Inflammatory macrophage treated with lipopolysaccharide for 1 hour (primary cell): ENCODE measurements at regions not wholly inside any gene's neighbourhood (a gene's known extent, or its start where the extent isn't known, plus 50 kb on each side); places are given as distances from the start of the nearest gene placed in this dataset.
A peak's percentile ranks its signal among the peaks of the same experiment; 100 is the strongest.

ENCODE experiments used
- DNase-seq, 2 donors: peaks; one replicate each; pipeline ENCODE4 v3.0.0-alpha.2; 2020 to 2022

DNA sequence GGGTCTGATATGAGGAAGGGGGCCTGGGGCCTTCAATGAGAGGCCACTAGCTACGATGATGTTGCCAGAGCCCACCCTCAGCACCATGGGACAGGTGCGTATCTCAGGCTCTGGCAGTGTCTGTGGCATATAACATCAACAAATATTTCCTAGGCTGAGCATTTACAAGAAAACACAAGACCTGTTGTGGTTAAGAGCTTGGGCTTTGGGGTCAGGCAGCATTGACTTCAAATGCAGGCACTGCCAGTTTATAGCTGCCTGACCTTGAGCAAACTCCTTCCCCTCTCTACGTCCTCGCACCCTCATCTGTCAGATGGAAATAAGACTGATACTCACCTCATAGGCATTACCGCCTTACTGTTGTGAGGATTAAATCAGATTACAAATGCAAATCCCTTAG, 156.0 kb downstream of the KATNAL1 start:
- DNase-seq: no peak

DNA sequence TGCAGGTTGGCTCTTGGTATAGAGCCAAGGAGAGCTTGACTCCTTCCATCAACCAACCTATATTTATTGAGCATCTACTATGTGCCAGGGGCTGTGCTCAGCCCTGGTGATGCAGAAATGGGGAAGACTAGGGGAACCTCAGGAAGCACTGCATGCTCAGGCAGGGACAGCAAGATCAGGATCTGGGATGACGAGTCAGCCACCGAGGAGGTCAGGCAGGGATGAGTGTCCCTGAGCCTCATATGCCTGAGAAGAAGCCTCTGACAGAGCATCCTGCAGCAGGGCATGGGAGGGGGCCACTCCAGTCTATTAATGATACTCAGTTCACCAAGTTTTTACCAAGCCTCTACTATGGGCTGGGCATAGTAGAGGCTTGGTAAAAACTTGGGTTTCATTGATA, 158.1 kb downstream of the KATNAL1 start:
- DNase-seq: no peak

DNA sequence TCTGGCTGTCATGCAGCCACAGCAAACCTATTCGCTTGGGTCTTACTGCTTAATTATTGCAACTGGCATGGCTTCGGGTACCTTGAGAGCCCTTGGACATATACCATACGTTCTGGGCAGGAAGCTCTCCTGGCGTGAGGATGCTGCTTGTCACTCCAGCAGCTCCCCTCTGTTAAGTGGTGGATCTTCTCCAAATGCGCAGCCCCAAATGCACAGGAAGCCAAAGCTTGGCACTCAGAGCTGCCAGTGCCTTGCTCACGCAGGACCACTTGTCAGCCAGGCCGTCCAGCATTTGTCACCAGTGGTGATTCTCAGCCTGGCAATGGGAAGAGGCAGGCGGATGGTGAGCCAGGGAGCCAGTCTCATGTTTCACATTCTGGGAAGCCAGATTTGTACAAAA, 158.6 kb downstream of the KATNAL1 start:
- DNase-seq: no peak

DNA sequence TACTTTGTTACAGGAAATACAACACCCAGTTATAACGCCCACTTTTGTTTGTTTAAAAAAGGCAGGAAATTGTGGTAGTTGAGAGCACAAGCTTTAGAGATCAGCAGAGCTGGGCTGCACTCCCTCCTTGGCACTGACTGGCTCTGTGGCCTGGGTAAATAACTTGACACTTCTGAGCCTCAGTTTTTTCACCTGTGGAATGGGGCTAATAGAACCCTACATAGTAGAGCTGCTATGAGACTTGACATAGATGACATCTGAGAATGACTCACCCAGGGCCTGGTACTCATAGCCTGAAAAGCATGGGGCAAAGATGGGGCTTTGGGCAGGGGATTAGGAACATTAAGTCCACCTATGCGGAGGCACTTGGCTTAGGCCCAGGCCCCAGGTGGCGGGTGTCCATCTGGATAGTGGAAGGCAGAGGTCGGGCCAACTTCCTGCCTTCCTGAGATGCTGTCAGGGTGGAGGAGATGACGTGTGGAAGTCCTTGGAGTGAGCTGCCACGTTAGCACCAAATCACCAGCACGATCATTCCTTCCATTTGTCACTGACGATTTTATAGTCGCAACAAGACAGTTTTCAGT, 159.1 kb downstream of the KATNAL1 start:
- no peak for DNase-seq

DNA sequence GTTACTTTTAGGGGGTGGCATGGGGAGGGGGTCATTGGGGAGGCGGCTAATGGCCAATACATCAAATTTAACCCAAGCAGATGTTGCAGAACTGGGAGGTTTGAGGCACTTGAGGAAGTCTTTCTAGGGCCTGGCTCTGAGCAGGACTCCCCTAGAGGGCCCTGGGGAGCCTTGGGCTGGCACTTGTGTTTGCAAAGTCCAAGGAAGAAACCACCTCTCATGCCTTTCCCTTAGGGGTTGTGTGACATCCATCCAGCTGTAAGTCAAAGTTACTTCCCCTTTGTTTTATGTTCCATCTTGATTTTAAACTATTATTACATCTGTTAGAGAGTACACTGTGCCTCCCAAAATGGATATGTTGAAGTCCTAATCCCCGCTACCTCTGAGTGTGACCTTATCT, 159.9 kb downstream of the KATNAL1 start:
- DNase-seq: no peak

DNA sequence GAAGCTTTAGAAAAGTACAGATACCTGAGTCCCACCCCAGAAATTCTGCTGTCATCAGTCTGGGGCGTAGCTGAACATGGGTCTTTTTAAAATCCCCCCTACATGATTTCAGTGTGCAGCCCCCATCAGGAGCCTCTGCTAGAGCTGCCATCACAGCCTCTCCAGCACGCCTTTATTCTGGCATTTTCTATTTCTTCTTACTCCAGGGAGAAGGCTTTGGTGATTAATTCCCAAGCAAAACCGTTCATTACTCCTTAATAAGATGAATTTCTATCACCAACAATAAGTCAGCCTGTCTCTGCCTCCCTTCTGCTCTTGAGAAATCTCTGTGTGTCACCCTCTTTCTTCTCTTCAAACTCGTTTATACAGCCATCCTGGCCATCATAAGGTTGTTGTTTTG, 160.3 kb downstream of the KATNAL1 start:
- no peak for DNase-seq

DNA sequence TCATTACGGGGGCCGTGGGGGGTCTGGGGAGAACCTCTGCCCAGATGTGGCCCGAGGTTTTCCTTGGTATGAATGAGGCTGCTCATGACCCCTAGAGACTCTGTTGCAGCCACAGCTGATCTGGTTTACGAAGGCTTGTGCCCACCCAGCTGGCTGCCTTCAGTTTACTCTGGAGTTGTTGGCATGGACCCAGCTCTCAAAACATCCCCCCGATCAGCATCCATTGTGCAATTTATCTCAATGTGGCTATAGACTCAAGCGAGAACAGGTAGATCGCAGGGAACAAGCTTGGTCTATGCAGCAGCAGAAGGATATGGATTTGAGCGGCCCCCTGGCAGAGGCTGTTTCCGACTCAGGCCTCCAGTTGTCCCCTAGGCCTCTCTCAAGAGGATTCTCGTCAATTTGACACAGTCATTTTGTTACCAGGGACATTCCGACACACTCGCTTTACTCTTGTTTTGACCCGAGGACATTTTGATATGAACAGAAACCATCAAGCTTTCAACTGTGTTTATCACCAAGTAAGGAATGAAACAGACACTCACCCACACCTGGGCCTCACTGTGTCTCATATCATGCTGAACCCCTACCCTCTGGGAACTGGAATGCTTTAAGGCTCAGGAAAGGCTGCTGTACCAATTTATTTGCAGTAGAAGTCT, 161.5 kb downstream of the KATNAL1 start:
- DNase-seq: no peak

DNA sequence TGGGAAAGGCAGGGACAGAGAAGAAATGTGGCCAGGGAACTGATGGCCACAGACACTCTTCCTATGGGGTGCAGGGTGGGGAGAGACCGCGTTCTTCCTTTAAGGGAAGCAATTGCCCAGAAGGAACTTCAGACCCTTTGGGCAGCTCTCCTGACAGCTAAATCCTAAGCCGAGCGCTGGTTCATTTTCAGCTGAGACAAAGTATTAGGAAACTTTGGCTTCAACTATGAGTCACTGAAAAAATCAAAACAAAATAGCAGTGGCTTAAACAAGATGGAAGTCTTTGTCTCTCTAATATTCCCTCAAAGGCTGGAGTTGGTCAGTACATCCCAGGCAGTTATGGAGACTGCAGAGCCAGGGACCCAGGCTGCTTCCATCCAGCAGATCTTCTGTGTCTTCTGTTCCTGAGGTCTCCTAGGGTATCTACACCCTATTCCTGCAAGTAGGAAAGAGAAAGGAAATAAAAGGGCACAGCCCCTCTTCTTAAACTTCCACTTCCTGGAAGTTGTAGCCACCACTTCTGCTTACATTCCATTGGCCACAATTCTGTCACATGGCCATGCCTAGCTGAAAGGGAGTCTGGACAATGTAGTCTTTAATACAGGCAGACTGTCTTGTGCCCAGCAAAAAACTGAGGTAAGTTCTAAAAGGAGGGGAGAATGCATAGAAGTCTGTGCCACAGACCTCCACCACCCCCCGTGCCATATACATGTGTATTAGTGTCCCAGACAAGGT, 163.5 kb downstream of the KATNAL1 start:
- no peak for DNase-seq

DNA sequence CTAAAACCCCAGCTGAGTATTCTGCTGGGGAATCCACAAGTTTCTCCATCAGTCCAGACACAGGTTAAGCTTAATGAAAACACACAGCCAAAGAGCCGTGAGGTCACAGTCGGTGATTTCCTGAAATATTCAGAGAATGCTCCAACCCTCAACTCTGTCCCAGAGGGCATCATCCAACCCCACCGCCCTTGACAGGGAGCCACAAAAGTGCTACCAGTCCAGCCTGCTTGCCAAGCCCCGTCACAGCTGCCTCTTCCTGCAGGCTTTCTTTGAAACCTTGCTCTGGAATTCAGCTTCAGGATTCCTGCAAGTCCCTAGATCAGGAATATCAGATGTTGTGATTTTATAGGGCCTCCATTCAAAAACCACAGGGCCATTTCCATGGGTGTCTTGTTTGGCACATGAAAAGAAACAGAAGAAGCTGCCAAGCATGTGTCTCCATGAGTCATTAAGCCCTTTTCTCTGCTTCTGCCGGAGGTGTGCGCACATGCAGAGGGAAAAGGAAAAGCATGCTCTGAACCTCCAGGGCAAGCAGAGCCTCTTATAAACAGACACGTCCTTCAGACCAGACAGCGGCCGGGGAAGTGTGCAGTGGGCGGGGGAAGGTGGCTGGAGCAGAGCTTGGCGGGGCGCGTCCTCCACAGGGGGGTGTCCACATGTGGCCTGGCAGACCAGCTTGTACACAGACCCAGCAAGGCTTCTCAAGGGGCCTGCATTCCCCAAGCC, 164.7 kb downstream of the KATNAL1 start:
- DNase-seq: peak; percentile 14 to 33

DNA sequence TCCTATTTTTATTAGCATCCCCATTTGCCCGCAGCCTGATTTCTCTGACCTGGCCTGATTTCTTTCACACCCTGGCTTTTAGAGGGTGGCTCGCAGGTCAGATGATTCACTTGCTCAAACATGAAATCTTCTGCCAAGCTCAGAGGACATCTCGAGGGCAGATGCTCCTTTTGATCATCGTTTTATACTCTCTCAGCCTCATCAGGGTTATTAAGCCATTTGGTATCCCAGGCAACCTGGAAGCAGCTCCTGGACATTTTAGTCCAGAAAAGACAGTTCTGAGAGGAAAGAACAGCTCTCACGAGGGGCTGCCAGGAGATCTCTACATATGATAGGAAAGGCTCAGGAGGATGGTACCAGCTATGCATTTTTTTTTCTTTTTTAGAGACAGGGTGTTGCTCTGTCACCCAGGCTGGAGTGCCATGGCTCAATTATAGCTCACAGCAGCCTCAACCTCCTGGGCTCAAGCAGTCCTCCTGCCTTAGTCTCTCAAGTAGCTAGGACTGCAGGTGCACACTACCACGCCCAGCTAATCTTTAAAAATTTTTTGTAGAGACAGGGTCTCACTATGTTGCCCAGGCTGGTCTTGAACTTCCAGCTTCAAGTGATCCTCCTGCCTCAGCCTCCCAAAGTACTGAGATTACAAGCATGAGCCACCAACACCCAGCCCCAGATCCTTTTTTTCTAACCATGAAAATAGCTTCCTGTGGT, 165.4 kb downstream of the KATNAL1 start:
- DNase-seq: no peak

DNA sequence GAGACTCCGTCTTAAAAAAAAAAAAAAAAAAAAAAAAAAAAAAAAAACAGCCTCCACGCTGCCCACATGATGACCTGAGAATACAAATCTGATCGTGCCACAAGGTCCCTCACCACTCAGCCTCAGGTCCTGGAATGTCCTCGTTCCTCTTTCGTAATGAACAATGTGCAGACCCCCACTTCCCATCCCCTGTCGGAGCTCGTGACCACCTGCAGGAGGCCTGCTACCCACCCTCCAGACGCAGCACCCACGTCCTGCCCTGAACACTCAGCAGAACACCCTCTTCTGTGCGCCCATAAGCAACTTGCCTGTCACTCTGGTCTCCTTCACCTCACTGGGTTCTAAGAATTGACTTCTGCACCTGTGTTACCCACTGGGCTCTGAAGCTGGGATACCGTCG, 166.4 kb downstream of the KATNAL1 start:
- no peak for DNase-seq

DNA sequence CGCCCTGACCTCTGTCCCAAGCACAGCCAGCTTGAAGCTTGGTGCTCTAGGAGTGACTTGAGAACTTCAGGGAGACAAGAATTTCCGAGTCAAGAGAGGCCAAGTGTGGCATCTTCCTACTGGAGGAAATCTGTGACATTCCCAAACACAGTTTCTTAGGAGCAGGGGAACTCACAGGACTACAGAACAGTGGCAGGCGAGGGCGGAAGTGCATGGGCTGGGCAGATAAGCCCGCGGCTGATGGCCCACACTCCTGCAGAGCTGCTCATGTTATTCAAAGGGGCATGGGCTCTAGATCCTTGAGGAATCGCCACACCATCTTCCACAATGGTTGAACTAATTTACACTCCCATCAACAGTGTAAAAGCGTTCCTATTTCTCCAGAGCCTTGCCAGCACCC, 168.8 kb downstream of the KATNAL1 start:
- DNase-seq: no peak

DNA sequence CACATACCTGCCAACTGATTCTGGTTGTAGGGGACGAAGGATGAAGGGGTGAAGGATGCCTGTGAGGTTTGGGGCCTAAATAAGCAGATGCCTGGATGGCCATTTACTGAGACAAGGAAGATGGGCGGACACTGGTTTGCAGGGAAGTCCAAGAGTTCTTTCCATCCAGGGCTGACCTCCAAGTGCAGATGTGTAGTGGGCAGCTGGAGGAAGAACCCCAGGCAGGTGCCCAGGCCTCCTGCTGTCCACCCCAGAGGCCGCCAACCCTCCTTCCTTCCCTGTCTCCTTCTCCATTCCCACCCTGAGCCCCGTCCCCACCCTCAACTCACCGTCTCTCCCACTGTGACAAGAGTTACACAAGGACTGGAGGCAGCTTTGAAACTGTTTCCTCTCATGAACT, 171.5 kb downstream of the KATNAL1 start:
- DNase-seq: no peak

DNA sequence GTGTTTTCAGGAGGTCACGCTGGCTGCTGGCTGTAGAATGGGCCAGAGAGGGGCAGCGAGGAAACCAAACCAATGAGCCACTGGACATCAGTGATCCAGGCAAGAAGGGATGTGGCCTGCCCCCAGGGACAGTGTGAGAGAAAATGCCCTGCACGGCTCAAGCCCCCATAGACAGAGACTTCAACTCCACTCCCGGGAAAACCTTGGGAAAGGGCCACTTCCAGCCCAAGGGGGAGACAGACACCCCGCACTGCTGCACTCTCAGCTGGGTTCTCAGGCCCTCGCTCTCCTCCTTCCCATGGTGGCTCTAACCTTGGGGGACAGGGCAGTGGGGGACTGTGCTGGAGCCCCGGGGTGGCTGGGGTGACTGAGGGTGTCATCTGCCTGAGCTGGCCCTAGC, 172.0 kb downstream of the KATNAL1 start:
- no peak for DNase-seq

DNA sequence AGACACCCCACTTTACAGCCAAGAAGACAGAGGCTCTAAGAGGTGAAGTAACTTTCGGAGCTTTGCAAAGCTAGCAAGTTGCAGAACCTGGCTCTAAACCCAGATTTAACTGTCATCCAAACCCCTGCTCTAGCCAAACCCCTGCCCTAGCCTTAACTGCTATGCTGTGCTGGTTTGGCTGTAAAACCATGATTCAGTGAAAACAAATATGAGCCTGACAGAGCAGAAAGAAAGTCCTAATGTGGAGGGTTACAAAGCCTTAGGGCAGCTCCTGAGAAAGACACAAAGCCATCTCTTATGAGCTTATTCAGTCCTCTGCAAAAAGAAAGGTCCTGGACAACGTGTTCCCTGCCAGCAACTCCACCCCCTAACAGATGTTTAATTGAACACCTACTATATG, 172.8 kb downstream of the KATNAL1 start:
- no peak for DNase-seq

DNA sequence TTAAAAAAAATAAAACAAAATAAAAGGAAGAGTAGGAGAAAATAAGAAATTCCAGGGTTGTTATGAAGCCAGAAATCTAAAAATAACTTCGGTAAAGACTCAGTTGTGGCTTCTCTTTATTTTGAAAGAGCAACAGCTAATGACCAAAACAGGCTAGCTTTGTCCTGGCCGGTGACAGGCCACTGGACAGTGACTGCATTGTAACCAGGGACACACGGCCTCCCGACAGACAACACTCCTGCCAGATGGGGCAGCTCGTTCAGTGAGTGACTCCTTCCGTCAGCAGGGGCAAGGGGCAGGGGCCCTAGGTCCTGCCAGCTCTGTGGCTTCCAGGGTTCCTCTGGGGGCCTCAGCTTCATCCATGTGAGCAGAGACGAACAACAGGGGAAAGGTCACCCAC, 173.4 kb downstream of the KATNAL1 start:
- DNase-seq: no peak

DNA sequence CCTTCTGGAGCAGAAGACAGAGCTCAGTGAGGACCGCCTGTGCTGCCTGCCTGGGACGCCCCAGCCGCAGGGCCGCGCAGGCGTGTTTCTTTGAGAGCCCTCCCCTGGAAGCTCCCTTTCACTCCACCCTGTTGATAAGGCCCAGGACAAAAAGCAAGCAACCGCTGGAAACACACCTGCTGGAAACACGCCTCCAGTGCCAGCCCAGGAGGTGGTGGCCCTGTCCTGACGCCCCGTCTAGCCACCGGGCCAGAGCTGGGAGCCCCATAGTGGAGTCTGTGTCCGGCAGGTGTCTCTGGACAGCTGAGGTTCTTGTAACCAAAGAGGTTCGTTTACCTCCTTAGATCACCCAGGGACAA, 173.8 kb downstream of the KATNAL1 start:
- no peak for DNase-seq

DNA sequence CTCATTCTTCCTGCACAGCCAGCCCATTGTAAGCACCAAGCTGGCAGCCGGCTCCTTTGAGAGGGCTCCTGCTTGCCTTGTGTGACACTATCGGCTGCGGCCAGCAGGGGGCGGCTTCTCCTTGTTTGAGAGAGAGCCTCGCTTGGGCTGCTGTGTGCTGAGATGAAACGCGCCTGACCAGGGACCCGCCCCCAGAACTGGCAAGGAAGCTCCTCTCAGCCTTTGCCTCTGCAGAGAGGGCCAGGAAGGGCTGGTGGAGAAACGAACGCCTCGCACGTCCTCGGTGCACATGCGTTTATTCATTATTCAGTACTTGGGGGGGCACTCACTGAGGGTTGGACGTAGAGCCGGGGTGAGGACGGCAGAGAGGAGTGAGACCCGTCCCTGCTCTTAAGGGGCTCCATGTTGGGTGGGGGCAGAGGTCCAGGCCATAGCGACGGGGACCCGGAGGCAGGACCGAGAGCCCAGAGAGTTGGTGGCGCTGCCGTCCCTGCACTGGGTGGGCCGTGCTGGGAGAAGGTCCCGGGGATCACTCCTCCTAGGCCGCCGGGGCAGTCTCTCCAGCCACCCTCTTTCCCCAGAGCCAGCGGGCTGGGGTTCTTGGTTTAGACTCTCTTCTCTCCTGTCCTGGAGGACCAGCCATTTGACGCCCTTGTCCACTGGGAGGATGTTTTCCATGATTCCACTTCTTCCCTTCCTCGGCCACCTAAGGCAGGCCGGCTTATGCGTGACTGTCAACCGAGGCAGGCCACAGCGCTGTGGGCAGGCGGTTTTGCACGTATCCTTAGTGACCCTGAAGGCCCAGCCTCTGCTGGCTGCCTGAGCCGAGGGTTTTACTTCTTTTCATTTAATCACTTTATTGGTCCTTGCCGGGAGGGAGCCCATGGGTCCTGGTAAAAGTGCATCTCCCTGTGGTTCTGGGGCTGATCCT, 174.5 kb downstream of the KATNAL1 start:
- DNase-seq: peak; percentile 76 to 96

DNA sequence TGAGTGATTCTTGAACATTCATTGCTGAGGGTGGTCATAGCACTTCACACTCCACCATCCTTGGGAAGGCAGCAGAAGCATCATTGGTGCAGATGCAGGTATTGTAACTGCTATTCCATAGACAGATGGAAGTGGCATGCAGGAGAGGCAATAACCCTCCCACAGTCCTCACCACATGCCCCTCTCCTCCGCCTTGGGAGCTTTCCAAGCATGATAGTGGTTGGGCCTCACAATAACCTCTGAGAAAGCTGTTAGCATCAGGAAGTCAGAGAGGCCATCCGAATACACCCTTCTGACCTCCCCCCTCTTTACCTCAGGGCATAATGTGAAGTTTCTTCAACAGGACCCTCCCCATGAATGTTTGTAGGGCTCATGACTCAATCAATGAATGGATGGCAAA, 177.9 kb downstream of the KATNAL1 start:
- no peak for DNase-seq

DNA sequence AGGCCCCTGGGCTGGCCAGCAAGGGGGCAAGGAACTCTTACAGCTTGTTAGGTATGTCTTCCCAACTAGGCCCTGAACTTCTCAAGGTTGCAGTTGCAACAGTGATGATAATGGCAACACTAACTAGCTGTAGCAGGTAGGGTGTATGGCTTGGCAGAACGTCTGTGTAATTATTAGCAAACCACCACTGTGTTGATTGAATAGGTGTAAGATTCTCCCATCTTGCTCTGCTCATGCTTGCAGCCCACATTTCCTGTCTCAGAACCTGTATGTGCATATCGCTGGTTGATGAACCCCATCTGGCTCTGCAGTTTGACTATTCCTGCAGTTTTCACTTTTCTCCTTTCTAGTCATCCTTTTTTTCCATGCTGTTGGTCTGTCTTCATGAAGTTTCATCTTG, 178.8 kb downstream of the KATNAL1 start:
- no peak for DNase-seq

DNA sequence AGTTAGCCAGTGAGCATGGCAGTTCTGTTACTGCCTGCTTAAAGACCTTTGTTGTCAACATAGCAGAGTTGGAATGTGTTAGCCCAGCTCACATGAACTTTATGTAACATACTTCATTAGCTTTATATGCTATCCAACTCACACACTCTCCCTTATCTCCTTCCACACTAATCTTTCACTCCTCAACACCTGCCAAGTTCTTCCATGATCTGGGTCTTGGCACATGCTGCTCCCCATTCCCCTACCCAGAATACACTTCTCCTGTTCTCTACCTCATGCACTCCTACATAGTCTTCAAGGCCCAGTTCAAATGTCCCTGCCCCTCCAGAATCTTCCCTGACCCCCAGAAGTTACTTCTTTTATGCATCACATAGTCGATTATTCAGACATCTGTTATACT, 179.3 kb downstream of the KATNAL1 start:
- no peak for DNase-seq

DNA sequence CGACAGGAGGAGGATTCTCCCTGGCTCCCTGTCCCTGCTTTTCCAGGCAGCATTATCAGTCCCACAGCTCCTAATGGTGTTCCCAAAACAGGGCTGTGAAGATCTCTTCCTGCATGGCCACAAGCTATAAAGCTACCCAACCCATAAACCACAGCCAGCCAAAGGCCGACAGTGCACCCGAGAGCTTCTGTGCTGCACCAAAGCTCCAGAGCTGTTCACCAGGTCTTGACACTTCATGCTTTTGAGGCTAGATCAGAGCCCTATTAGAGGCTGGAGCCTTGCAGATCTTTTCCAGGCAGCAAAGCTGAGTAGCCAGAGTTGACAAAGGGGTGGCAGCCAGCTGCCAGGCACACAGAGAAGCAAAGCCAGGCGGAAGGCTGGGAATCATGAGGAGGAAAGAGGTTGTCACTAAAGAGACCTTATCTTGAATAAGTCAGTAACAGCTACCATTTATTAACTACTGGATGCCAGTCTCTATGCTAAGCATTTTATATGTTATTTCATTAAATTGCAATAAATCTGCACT, 180.4 kb downstream of the KATNAL1 start:
- DNase-seq: no peak
